ENCODE measurements at regions not wholly inside any gene's neighbourhood (a gene's known extent, or its start where the extent isn't known, plus 50 kb on each side); places are given as distances from the start of the nearest gene placed in this dataset.

DNA sequence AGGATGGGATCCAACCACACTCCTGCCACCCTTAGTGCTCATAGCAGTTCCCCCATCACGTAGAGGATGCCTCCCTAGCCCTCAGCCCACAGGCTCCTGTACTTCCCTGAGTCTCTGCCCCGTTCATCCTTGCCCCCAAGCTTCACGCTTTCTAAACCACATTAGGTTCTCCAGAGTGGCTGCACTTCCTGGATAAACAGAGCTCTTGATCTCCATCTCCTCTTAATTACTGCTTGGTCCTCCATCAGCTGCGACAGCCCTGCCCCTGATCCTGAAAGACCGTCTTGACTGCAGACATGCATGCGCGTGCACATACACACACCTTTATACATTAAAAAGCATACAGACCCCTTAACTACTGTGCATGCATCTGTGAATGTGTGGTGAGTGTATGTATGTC lies 530.0 kb downstream of the BCL11B start:
- Histone ChIP-seq H3K27ac (ENCODE audit: low read depth, low read length) (no peak overlapping the region), H3K4me1 (ENCODE audit: control insufficient read depth in 5 of 5, insufficient read depth in 5 of 5, low read length in 5 of 5) (no peaks in the 10 kb centered on the region), H3K9ac (ENCODE audit: low read length in 5 of 5) (no peak overlapping the region), H3K27me3 (ENCODE audit: control insufficient read depth in 5 of 5, insufficient read depth in 4 of 5, low read length in 5 of 5) (no peaks in the 10 kb centered on the region), H3K9me3 (ENCODE audit: control insufficient read depth in 5 of 5, low read length in 5 of 5) (peaks cover 2 to 8% (median 3%) of the 10 kb centered on the region in 5 donors), H3K4me3 (ENCODE audit: low read depth in 1 of 5, low read length in 5 of 5) (no peak overlapping the region), H3K36me3 (ENCODE audit: control insufficient read depth in 5 of 5, insufficient read depth in 5 of 5, low read length in 5 of 5) (no peaks in the 10 kb centered on the region)

DNA sequence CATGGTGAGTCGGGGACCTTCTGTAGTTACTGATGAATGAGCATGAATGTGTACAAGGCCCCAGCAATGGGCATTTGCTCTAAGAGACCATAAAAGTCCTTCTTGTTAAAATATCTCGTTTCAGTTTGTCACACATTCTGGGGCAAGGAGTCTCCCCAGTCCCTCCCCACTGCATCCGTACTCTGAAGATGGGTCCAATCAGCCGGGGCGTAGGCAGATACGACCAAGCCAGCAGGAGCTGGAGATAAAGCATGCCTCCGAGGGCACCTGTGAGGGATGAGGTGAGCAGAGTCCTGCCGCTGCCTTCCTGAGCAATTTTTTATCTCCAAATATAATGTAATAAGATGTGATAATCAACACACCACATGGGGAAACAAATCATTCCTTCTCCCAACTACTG lies 528.5 kb downstream of the BCL11B start:
- Histone ChIP-seq H3K27me3 (ENCODE audit: control insufficient read depth in 5 of 5, insufficient read depth in 4 of 5, low read length in 5 of 5) (no peaks in the 10 kb centered on the region), H3K27ac (ENCODE audit: low read depth, low read length) (no peak overlapping the region), H3K4me1 (ENCODE audit: control insufficient read depth in 5 of 5, insufficient read depth in 5 of 5, low read length in 5 of 5) (no peaks in the 10 kb centered on the region), H3K9ac (ENCODE audit: low read length in 5 of 5) (no peak overlapping the region), H3K9me3 (ENCODE audit: control insufficient read depth in 5 of 5, low read length in 5 of 5) (no peaks in the 10 kb centered on the region), H3K36me3 (ENCODE audit: control insufficient read depth in 5 of 5, insufficient read depth in 5 of 5, low read length in 5 of 5) (no peaks in the 10 kb centered on the region), H3K4me3 (ENCODE audit: low read depth in 1 of 5, low read length in 5 of 5) (no peak overlapping the region)

DNA sequence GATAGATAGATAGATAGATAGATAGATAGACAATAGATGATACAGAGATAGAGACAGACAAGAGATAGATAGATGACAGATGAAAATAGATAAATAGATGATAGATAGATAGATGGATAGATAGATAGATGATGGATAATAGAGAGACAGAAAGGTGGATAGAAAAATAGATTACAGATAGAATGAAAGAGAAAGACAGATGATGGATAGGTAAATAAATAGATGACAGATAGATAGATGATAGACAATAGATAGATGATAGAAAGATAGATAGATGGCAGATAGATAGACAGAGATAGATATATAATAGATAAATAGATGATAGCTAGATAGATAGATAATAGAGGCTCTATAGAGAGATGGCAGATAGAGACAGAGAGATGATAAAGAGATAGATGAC lies 523.0 kb downstream of the BCL11B start:
- H3K9me3 ChIP-seq (ENCODE audit: control insufficient read depth in 5 of 5, low read length in 5 of 5) = no peaks in the 10 kb centered on the region
- peaks cover 0 to 4% (median 0%) of the 10 kb centered on the region in 5 donors for H3K27me3 ChIP-seq (ENCODE audit: control insufficient read depth in 5 of 5, insufficient read depth in 4 of 5, low read length in 5 of 5)
- H3K4me3 ChIP-seq (ENCODE audit: low read depth in 1 of 5, low read length in 5 of 5) = no peak overlapping the region
- no peaks in the 10 kb centered on the region for H3K36me3 ChIP-seq (ENCODE audit: control insufficient read depth in 5 of 5, insufficient read depth in 5 of 5, low read length in 5 of 5)
- no peak overlapping the region for H3K27ac ChIP-seq (ENCODE audit: low read depth, low read length)
- H3K4me1 ChIP-seq (ENCODE audit: control insufficient read depth in 5 of 5, insufficient read depth in 5 of 5, low read length in 5 of 5) = no peaks in the 10 kb centered on the region
- no peak overlapping the region for H3K9ac ChIP-seq (ENCODE audit: low read length in 5 of 5)

DNA sequence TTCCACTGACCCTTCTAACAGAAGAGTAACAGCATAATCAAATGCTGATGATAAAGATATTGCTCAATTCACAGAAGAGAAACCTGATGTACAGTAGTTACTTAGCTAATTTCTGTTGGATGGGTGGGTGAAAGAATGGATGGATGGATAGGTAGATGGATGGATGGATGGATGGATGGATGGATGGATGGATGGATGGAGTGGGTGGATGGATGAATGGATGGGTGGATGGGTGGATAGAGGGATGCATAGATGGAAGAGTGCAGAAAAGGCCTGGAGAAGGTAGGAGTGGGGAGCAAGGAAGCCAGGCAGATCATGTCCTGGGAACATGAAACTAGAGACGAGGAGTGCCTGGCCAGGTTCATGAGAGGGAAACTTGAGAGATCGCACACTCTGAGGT lies 520.9 kb downstream of the BCL11B start:
- peaks cover 0 to 4% (median 0%) of the 10 kb centered on the region in 5 donors for H3K27me3 ChIP-seq (ENCODE audit: control insufficient read depth in 5 of 5, insufficient read depth in 4 of 5, low read length in 5 of 5)
- H3K4me3 ChIP-seq (ENCODE audit: low read depth in 1 of 5, low read length in 5 of 5) = no peak overlapping the region
- no peaks in the 10 kb centered on the region for H3K4me1 ChIP-seq (ENCODE audit: control insufficient read depth in 5 of 5, insufficient read depth in 5 of 5, low read length in 5 of 5)
- no peak overlapping the region for H3K9ac ChIP-seq (ENCODE audit: low read length in 5 of 5)
- no peak overlapping the region for H3K27ac ChIP-seq (ENCODE audit: low read depth, low read length)
- H3K9me3 ChIP-seq (ENCODE audit: control insufficient read depth in 5 of 5, low read length in 5 of 5) = peaks cover 0 to 3% (median 0%) of the 10 kb centered on the region in 5 donors
- no peaks in the 10 kb centered on the region for H3K36me3 ChIP-seq (ENCODE audit: control insufficient read depth in 5 of 5, insufficient read depth in 5 of 5, low read length in 5 of 5)

DNA sequence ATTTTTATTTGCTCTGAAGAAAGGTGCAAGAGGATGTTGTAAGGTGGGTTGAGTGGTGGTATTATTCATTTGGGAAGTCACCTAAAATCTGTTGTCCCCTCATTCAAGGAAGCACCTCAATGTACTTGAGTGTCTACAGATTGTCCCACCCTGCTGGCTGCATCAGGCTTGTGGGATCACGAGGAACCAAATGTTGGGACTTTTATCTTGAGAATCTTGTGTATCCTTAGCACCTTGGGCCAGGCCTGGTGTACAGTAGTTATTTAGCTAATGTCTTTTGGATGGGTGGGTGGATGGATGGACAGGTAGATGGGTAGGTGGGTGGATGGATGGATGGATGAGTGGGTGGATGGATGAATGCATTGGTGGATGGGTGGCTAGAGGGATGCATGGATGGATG lies 519.3 kb downstream of the BCL11B start:
- Histone ChIP-seq H3K4me3 (ENCODE audit: low read depth in 1 of 5, low read length in 5 of 5) (no peak overlapping the region), H3K4me1 (ENCODE audit: control insufficient read depth in 5 of 5, insufficient read depth in 5 of 5, low read length in 5 of 5) (no peaks in the 10 kb centered on the region), H3K36me3 (ENCODE audit: control insufficient read depth in 5 of 5, insufficient read depth in 5 of 5, low read length in 5 of 5) (no peaks in the 10 kb centered on the region), H3K27ac (ENCODE audit: low read depth, low read length) (no peak overlapping the region), H3K9ac (ENCODE audit: low read length in 5 of 5) (no peak overlapping the region), H3K9me3 (ENCODE audit: control insufficient read depth in 5 of 5, low read length in 5 of 5) (peaks cover 0 to 3% (median 0%) of the 10 kb centered on the region in 5 donors), H3K27me3 (ENCODE audit: control insufficient read depth in 5 of 5, insufficient read depth in 4 of 5, low read length in 5 of 5) (peaks cover 0 to 4% (median 0%) of the 10 kb centered on the region in 5 donors)

DNA sequence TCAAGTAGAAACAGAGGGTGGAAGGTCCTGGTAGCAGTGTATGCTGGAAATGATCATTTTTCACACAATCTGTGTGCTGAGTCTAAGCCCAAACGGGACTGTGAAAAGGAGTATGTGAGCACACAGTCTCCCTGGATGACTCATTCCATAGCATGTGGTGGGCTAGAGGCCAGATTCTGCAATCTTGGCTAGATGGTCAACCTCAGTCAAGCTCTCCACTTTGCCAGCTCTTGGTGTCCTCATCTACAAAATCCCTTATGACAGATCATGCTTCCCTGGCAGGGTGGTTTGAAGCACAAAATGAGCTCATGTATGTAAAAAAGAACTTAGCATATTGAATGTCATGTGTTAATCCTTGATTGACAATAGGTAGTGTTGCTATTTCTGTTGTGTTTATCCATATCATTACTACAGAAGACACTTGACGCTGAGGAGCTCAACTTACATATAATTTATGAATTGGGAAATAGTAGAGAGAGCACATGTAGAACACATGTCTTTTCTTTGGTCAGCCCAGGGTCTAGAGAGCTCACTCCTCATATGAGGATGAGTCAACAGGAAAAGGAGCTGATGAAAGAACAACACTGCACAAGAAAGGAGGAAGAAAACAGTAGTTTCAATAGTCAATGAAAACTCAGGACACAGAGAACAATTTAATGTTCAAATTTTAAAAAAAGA lies 517.5 kb downstream of the BCL11B start:
- Histone ChIP-seq H3K9ac (ENCODE audit: low read length in 5 of 5) (no peak overlapping the region), H3K27ac (ENCODE audit: low read depth, low read length) (no peak overlapping the region), H3K4me3 (ENCODE audit: low read depth in 1 of 5, low read length in 5 of 5) (no peak overlapping the region), H3K27me3 (ENCODE audit: control insufficient read depth in 5 of 5, insufficient read depth in 4 of 5, low read length in 5 of 5) (peaks cover 0 to 4% (median 0%) of the 10 kb centered on the region in 5 donors), H3K9me3 (ENCODE audit: control insufficient read depth in 5 of 5, low read length in 5 of 5) (peaks cover 0 to 3% (median 0%) of the 10 kb centered on the region in 5 donors), H3K36me3 (ENCODE audit: control insufficient read depth in 5 of 5, insufficient read depth in 5 of 5, low read length in 5 of 5) (no peaks in the 10 kb centered on the region), H3K4me1 (ENCODE audit: control insufficient read depth in 5 of 5, insufficient read depth in 5 of 5, low read length in 5 of 5) (no peaks in the 10 kb centered on the region)

DNA sequence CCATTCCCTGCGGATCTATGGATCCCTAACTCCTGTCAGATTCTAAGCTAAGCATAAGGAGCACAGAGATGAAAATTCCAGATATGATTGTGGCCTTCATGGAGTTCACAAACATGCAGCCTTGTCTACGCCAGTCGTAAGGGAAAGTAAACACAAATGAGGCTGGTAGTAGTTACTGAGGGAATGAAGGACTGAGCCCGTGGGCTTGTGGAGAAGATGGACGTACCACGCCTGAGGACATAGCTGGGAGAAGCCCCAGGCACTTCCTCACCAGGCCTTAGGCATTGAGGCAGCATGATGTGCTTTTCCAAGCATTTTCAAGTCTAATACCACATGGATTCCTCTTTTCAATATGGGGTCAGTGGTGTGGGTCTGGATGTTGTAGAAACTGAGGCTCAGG lies 515.2 kb downstream of the BCL11B start:
- H3K36me3 ChIP-seq (ENCODE audit: control insufficient read depth in 5 of 5, insufficient read depth in 5 of 5, low read length in 5 of 5) = no peaks in the 10 kb centered on the region
- no peak overlapping the region for H3K27ac ChIP-seq (ENCODE audit: low read depth, low read length)
- H3K27me3 ChIP-seq (ENCODE audit: control insufficient read depth in 5 of 5, insufficient read depth in 4 of 5, low read length in 5 of 5) = peaks cover 0 to 4% (median 0%) of the 10 kb centered on the region in 5 donors
- H3K4me1 ChIP-seq (ENCODE audit: control insufficient read depth in 5 of 5, insufficient read depth in 5 of 5, low read length in 5 of 5) = no peaks in the 10 kb centered on the region
- peaks cover 0 to 4% (median 0%) of the 10 kb centered on the region in 5 donors for H3K9me3 ChIP-seq (ENCODE audit: control insufficient read depth in 5 of 5, low read length in 5 of 5)
- no peak overlapping the region for H3K9ac ChIP-seq (ENCODE audit: low read length in 5 of 5)
- no peak overlapping the region for H3K4me3 ChIP-seq (ENCODE audit: low read depth in 1 of 5, low read length in 5 of 5)

DNA sequence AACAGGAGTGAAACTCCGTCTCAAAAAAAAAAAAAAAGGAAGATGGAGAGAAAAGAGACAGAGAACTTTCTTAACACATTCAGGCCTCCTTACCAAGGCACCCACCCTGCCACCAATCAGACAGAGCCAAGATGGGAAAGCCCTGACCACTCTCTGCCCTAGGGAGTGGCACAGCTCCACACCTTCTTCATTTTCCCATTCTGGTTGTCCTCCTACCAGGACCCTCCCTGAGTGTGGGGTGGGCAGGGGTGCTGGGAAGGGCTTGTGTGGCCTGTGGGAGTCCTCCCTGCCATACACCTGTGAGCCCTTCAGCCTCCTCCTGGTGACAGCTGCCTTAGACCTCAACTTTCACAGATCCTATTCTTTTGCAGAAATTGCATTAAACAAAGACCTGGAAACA lies 513.6 kb downstream of the BCL11B start:
- Histone ChIP-seq H3K9me3 (ENCODE audit: control insufficient read depth in 5 of 5, low read length in 5 of 5) (peaks cover 0 to 8% (median 5%) of the 10 kb centered on the region in 5 donors), H3K27me3 (ENCODE audit: control insufficient read depth in 5 of 5, insufficient read depth in 4 of 5, low read length in 5 of 5) (peaks cover 0 to 4% (median 0%) of the 10 kb centered on the region in 5 donors), H3K36me3 (ENCODE audit: control insufficient read depth in 5 of 5, insufficient read depth in 5 of 5, low read length in 5 of 5) (no peaks in the 10 kb centered on the region), H3K9ac (ENCODE audit: low read length in 5 of 5) (no peak overlapping the region), H3K4me1 (ENCODE audit: control insufficient read depth in 5 of 5, insufficient read depth in 5 of 5, low read length in 5 of 5) (no peaks in the 10 kb centered on the region), H3K27ac (ENCODE audit: low read depth, low read length) (no peak overlapping the region), H3K4me3 (ENCODE audit: low read depth in 1 of 5, low read length in 5 of 5) (no peak overlapping the region)

DNA sequence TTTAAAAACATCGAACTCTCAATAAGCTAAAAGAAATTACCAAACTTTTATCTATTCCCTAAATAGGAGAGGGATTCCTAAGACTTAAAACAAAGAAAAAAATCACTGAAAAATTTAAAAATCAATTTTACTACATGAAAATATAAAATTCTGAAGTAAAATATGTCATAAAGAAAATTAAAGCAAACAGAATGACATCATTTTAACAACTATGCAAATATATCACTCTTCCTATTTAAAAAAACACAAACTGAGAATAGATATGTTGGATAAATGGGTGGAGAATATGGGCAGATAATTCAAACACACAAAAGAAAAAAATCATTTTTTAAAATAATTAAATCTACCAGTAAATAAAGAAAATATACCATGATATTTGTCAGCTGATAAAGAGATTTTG lies 510.0 kb downstream of the BCL11B start:
- Histone ChIP-seq H3K27me3 (ENCODE audit: control insufficient read depth in 5 of 5, insufficient read depth in 4 of 5, low read length in 5 of 5) (peaks cover 0 to 4% (median 0%) of the 10 kb centered on the region in 5 donors), H3K4me1 (ENCODE audit: control insufficient read depth in 5 of 5, insufficient read depth in 5 of 5, low read length in 5 of 5) (no peaks in the 10 kb centered on the region), H3K9me3 (ENCODE audit: control insufficient read depth in 5 of 5, low read length in 5 of 5) (peaks cover 2 to 13% (median 8%) of the 10 kb centered on the region in 5 donors), H3K9ac (ENCODE audit: low read length in 5 of 5) (no peak overlapping the region), H3K36me3 (ENCODE audit: control insufficient read depth in 5 of 5, insufficient read depth in 5 of 5, low read length in 5 of 5) (no peaks in the 10 kb centered on the region), H3K4me3 (ENCODE audit: low read depth in 1 of 5, low read length in 5 of 5) (no peak overlapping the region), H3K27ac (ENCODE audit: low read depth, low read length) (no peak overlapping the region)

DNA sequence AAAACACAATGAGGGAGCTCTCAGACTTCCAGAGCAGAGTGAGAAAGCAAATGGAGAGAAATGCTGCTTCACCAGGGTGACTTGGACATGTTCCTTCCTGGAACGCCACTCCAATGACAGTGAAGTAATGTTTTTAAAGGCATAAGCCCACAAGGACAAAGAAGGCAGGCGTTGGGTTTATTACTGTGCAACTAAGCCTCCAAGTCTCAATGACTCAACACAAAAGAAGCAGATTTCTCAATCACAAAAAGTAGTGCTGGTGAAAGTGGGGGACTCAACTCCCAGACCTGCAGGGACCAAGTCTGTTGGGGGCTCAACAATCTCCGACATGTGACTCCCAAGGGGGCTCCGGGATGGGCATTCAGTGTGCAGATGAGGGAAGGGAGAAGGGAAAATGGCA lies 505.2 kb downstream of the BCL11B start:
- no peak overlapping the region for H3K27ac ChIP-seq (ENCODE audit: low read depth, low read length)
- no peaks in the 10 kb centered on the region for H3K36me3 ChIP-seq (ENCODE audit: control insufficient read depth in 5 of 5, insufficient read depth in 5 of 5, low read length in 5 of 5)
- no peaks in the 10 kb centered on the region for H3K4me1 ChIP-seq (ENCODE audit: control insufficient read depth in 5 of 5, insufficient read depth in 5 of 5, low read length in 5 of 5)
- H3K27me3 ChIP-seq (ENCODE audit: control insufficient read depth in 5 of 5, insufficient read depth in 4 of 5, low read length in 5 of 5) = no peaks in the 10 kb centered on the region
- H3K9ac ChIP-seq (ENCODE audit: low read length in 5 of 5) = no peak overlapping the region
- H3K4me3 ChIP-seq (ENCODE audit: low read depth in 1 of 5, low read length in 5 of 5) = no peak overlapping the region
- H3K9me3 ChIP-seq (ENCODE audit: control insufficient read depth in 5 of 5, low read length in 5 of 5) = peaks cover 2 to 13% (median 6%) of the 10 kb centered on the region in 5 donors

Data from subcutaneous abdominal adipose tissue (tissue), 5 donors.